Heart left ventricle (tissue), 16 donors: ENCODE measurements at regions not wholly inside any gene's neighbourhood (a gene's known extent, or its start where the extent isn't known, plus 50 kb on each side); places are given as distances from the start of the nearest gene placed in this dataset.

Experiments used
- ATAC-seq, 4 donors: fragments of 200-7000 bp; cut with Tn5 transposase; one replicate each; pipeline ENCODE4 v1.9.1; 2020 to 2022; ENCODE audit warnings: moderate library complexity in 4 of 4, mild to moderate bottlenecking in 3 of 4, moderate number of reproducible peaks in 1 of 4
- DNase-seq, 5 donors: peaks; one replicate each; pipeline ENCODE4 v3.0.0-alpha.2; 2020
- H3K27ac ChIP-seq, 12 donors: fragments of 200-600 bp; sonication (generic) in 4 of 12; one replicate each; pipeline versions ENCODE4 v1.5.0 to v1.8.0; 2016 to 2022; ENCODE audit warnings: mild to moderate bottlenecking in 2 of 12
- H3K27me3 ChIP-seq, 9 donors: fragments of 200-600 bp; sonication (generic) in 2 of 9; one replicate each; pipeline versions ENCODE4 v1.5.1 to v1.8.0; 2016 to 2022; ENCODE audit warnings: mild to moderate bottlenecking in 3 of 9
- H3K36me3 ChIP-seq, 9 donors: fragments of 200-600 bp; sonication (generic) in 2 of 9; one replicate each; pipeline versions ENCODE4 v1.5.0 to v1.8.0; 2018 to 2022; ENCODE audit warnings: mild to moderate bottlenecking in 2 of 9
- H3K4me1 ChIP-seq, 12 donors: fragments of 200-600 bp; sonication (generic) in 4 of 12; one replicate each; pipeline versions ENCODE4 v1.5.0 to v1.8.0; 2016 to 2022; ENCODE audit warnings: mild to moderate bottlenecking in 3 of 12
- H3K4me3 ChIP-seq, 12 donors: fragments of 200-600 bp; sonication (generic) in 4 of 12; one replicate each; pipeline versions ENCODE4 v1.5.0 to v1.8.0; 2017 to 2022; ENCODE audit warnings: mild to moderate bottlenecking in 9 of 12, moderate library complexity in 4 of 12
- H3K9me3 ChIP-seq, 12 donors: fragments of 200-600 bp; sonication (generic) in 4 of 12; one replicate each; pipeline versions ENCODE4 v1.5.0 to v1.8.0; 2016 to 2022; ENCODE audit warnings: mild to moderate bottlenecking in 1 of 12
- POLR2A ChIP-seq, 2 donors: fragments of 450-650 bp; IDR thresholded peaks; one replicate each; pipeline ENCODE4 v1.6.1; 2017; ENCODE audit warnings: antibody characterized with exemption in 2 of 2, mild to moderate bottlenecking in 2 of 2, moderate library complexity in 2 of 2
- WGBS, 4 donors: extraction: QIAGEN DNeasy Blood & Tissue Kit in 2 of 4; methylation state at CpG; one replicate each; pipeline versions ENCODE4 v1.1.5 to v1.1.7; 2013 to 2018; 5-methylcytosine and 5-hydroxymethylcytosine counted together
- intact Hi-C, 10 donors: fragments of 100-400 bp; cut with DNase I; formaldehyde crosslinking; loops; one replicate each; pipeline versions ENCODE4 v1.11.1 to v1.14.2; 2022
- TF ChIP-seq, protein P1 (sequence below), 12 donors: fragments of 200-600 bp; sonication (generic) in 4 of 12; IDR thresholded peaks; one replicate each; pipeline versions ENCODE4 v1.5.0 to v1.8.0; 2018 to 2022; ENCODE audit warnings: antibody characterized with exemption in 12 of 12, mild to moderate bottlenecking in 5 of 12
- donor health status: ischemic (EF 13 %, LVEDD 7.1; RV severe dilation, severe dysfunction).
- donor health status: healthy with polysubstance abuse.
- donor health status: DM: no; HTN: yes; CAD: no.
- donor health status: DM: no; HTN: no; CAD: no.
- donor health status: ischemic (EF 25% LVEDD 6.9; RV normal size, moderate dysfunction).
- donor health status: ischemic (EF 25% LVEDD 5.7; RV mildly dilated, moderate dysfunction).
- donor health status: healthy.
- donor health status: DM: yes; HTN: yes; CAD: no.
- donor health status: ischemic (EF 35%, LVEDD 5.7; RV mildly dilated, moderate dysfunction).
- donor health status: nonischemic (EF 11% LVEDD 7.7; RV severe dilation, severe dysfunction).
- donor health status: DM: yes; HTN: yes; CAD: no.
- donor health status: PGD.
- donor health status: ischemic (EF 29% LVEDD 5.4; RV normal size, mild dysfunction).
- donor health status: nonischemic (EF 23%, LVEDD 6.1; RV moderate dilation, normal function).

DNA sequence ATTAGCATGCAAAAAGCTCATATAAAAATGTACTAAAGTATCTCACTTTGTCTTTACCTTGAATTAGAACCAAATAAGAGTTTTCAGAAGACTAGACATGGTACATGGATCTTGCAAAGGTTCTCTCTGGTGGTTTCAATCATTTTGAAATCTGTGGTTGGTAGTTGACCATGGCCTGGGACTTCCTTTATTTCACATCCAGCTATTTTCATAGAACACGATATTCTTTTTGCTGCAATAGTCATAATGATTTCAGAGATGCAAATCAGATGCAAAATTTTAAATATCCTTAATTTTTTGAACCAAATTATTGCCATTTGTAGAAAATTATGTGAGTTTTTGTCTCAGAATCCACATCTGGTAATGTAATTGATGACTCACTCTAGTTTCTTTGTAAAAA lies 375.1 kb upstream of the ZP4 start:
- ATAC-seq: no peak
- WGBS, 4 donors: 50 to 58% (median 55%) methylated on average over 1 of the region's 1 CpG
- Histone ChIP-seq H3K4me1 (no peaks in the 10 kb centered on the region), H3K27me3 (no peaks in the 10 kb centered on the region), H3K4me3 (no peak overlapping the region), H3K36me3 (no peaks in the 10 kb centered on the region), H3K9me3 (no peaks in the 10 kb centered on the region), H3K27ac (no peak overlapping the region)
- DNase-seq: no peak
- TF ChIP-seq, protein P1, sequence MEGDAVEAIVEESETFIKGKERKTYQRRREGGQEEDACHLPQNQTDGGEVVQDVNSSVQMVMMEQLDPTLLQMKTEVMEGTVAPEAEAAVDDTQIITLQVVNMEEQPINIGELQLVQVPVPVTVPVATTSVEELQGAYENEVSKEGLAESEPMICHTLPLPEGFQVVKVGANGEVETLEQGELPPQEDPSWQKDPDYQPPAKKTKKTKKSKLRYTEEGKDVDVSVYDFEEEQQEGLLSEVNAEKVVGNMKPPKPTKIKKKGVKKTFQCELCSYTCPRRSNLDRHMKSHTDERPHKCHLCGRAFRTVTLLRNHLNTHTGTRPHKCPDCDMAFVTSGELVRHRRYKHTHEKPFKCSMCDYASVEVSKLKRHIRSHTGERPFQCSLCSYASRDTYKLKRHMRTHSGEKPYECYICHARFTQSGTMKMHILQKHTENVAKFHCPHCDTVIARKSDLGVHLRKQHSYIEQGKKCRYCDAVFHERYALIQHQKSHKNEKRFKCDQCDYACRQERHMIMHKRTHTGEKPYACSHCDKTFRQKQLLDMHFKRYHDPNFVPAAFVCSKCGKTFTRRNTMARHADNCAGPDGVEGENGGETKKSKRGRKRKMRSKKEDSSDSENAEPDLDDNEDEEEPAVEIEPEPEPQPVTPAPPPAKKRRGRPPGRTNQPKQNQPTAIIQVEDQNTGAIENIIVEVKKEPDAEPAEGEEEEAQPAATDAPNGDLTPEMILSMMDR (IDR thresholded peaks at IDR 0.05): no peak
- intact Hi-C loops: no loop called here

GRCh38 chr1:238264951-238265350 lies 374.2 kb upstream of the ZP4 start:
- intact Hi-C loops: no loop called here

GRCh38 chr1:238258510-238258909 lies 367.8 kb upstream of the ZP4 start:
- no peaks in the 10 kb centered on the region for H3K36me3 ChIP-seq
- DNase-seq (no peak), ATAC-seq (no peak)
- intact Hi-C loops: loop anchor here in 1 of 10 donors (10.0 kb wide), 1 partner anchor 1636 kb away; no protein-coding TSS in a partner anchor
- no peaks in the 10 kb centered on the region for H3K4me1 ChIP-seq
- H3K27me3 ChIP-seq: no peaks in the 10 kb centered on the region
- no peaks in the 10 kb centered on the region for H3K9me3 ChIP-seq
- TF ChIP-seq, protein P1 (IDR thresholded peaks at IDR 0.05): no peak
- TF ChIP-seq POLR2A (IDR thresholded peaks at IDR 0.05): no peak
- H3K4me3 ChIP-seq: no peak overlapping the region
- H3K27ac ChIP-seq: no peak overlapping the region

More at GRCh38 chr1:238264951-238265350, 374.2 kb upstream of the ZP4 start:
- no peaks in the 10 kb centered on the region for H3K9me3 ChIP-seq
- DNase-seq: no peak
- no peaks in the 10 kb centered on the region for H3K27me3 ChIP-seq
- no peak for ATAC-seq
- H3K4me3 ChIP-seq: no peak overlapping the region
- no peaks in the 10 kb centered on the region for H3K36me3 ChIP-seq
- no peak overlapping the region for H3K27ac ChIP-seq
- TF ChIP-seq POLR2A (IDR thresholded peaks at IDR 0.05): no peak
- TF ChIP-seq, protein P1 (IDR thresholded peaks at IDR 0.05): no peak
- H3K4me1 ChIP-seq: no peaks in the 10 kb centered on the region

DNA sequence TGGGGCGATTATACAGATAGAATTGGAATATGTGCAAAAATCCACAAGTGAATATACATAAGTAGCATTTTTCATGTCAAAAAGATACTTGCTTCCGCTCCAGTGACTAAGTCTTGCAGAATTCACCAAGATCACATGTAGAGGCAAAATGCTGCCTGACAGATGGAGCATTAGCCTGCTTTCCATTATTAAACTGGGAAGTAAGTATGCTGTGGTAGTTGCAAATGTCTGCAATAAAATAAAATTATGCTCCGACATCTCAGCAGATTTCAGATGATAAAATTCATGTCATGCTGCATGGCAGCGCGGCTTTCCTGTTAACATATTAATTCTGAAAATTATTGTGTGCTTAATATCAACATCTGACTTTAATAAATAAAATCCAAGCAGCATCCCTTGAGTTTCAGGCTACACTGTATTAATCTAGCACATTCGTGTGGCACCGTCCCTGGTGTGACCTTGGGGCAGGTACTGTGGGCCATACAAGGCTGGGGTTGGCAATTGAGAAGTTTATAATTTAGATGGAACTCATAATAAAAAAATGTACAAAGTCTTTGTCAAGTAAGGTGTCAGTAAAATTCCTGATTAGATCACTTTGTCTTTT lies 366.4 kb upstream of the ZP4 start:
- Histone ChIP-seq H3K9me3 (no peaks in the 10 kb centered on the region), H3K4me1 (no peaks in the 10 kb centered on the region), H3K36me3 (no peaks in the 10 kb centered on the region), H3K27ac (no peak overlapping the region), H3K27me3 (no peaks in the 10 kb centered on the region), H3K4me3 (no peak overlapping the region)
- ATAC-seq: no peak
- TF ChIP-seq POLR2A (IDR thresholded peaks at IDR 0.05): no peak
- TF ChIP-seq, protein P1 (IDR thresholded peaks at IDR 0.05): no peak
- intact Hi-C loops: loop anchor here in 1 of 10 donors (10.0 kb wide), 1 partner anchor 1638 kb away; no protein-coding TSS in a partner anchor
- WGBS, 4 donors: 76 to 85% (median 78%) methylated on average over 7 of the region's 7 CpGs
- DNase-seq: no peak
